ENCODE measurements at regions not wholly inside any gene's neighbourhood (a gene's known extent, or its start where the extent isn't known, plus 50 kb on each side); places are given as distances from the start of the nearest gene placed in this dataset.

- TF ChIP-seq CTCF (IDR thresholded peaks at IDR 0.05; ENCODE audit: low read depth, low read length), result no peak
- no peak for TF ChIP-seq EZH2phosphoT487 (IDR thresholded peaks at IDR 0.05; ENCODE audit: low read depth)
These were observed 816.8 kb downstream of the TRIB2 start for GRCh38 chr2:13533524-13533922.

Data from OCI-LY3 (cell line).